ENCODE measurements at regions not wholly inside any gene's neighbourhood (a gene's known extent, or its start where the extent isn't known, plus 50 kb on each side); places are given as distances from the start of the nearest gene placed in this dataset.
"Not testable (repeated sequence)": the region's sequence is repeated elsewhere in the genome, so short reads cannot be mapped to it uniquely, and the experiment has no call there.

GRCh38 chr2:113341191-113341869 is 62.6 kb upstream of the PAX8 start:
- DNase-seq: no peak

DNA sequence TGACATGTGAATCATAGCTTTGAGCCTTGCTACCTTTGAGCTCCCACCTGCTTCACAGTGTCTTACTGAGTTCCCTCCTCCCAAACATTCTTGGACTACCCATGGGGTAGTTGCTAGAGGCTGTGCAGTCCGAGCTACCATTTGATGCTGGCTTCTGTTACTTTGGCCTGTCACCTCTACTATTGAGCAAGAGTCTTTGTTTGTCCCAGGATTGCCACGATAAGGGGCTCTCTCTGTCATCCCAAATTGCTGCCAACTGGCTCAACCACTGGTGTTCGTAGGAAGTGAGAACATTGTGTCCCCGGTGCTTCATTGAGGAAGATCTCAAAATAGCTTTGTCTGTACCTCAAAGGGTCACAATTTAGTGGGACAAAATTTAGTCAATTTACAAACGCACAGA is 59.1 kb upstream of the PAX8 start:
- DNase-seq: no peak

DNA sequence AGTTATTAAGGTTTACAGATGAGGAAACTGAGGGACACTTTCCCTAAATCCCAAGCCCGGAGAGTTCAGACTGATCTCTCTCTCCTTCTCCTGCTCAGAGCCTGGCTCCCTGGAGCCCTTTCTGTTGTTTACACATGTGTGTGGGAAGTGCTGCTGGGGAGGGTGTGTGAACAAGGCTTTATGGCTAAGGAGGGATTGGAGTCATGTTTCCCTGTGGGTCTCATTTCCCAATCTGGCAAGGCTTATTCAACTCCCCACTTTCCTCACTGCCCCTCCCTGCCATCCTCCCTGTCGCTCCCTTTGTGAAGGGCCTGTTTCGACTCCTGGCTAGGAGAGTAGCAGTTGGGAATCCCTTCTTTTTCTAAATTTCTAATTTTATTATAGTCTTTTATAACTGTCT is 57.3 kb upstream of the PAX8 start:
- peak; percentile 67 for DNase-seq

- DNase-seq: no peak
Observed at GRCh38 chr2:113334147-113334546, 55.4 kb upstream of the PAX8 start.

DNA sequence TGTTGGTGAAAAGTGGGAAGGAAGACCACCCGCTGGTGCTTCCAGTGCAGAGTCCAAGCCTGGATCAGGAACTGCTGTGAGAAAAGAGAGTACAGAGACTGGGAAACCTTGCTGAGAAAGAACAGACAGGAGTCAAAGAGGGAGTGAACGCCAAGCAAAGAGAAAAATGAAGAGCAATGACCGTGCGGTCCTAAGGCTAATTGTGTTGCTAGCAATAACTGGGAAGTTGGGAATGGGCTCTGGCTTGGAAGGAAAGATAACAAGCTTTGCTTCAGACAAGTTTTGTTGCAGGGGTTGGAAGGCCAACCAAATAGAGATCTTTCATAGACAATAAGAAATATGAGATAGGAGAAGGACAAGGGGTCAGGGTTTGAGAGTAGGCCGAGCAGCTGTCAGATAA is 55.0 kb upstream of the PAX8 start:
- not testable (repeated sequence) for DNase-seq

GRCh38 chr2:113330060-113330767 is 51.5 kb upstream of the PAX8 start:
- DNase-seq: not testable (repeated sequence)

DNA sequence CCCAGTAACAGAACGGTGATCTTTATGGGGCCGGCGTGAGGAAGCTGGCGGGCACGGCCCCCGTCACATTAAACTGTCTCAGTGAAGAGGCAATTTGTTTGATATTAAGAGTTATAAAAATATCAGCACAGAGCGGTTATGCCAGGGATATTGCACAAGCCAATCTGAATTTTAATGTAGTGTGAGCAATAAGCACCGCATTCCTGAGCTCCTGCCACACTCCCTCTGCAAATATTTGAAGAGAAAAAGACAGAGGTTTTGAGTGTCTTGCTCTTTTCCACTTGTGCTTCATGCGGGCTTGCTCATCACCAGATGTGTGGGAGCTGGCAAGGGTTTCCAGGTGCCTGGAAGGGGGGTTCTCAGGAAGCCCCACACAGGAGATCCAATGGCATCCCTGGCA is 50.3 kb upstream of the PAX8 start:
- DNase-seq: not testable (repeated sequence)

- not testable (repeated sequence) for DNase-seq
Observed at GRCh38 chr2:113328572-113328971, 49.9 kb upstream of the PAX8 start.

Data from tongue (tissue), 1 donor.